RKO (cell line): ENCODE measurements at regions not wholly inside any gene's neighbourhood (a gene's known extent, or its start where the extent isn't known, plus 50 kb on each side); places are given as distances from the start of the nearest gene placed in this dataset.
"Not testable (repeated sequence)": the region's sequence is repeated elsewhere in the genome, so short reads cannot be mapped to it uniquely, and the experiment has no call there.

Source experiments
- DNase-seq: peaks from one replicate; pipeline ENCODE4 v3.0.0-alpha.2; 2016; ENCODE audit warnings: low spot score

DNA sequence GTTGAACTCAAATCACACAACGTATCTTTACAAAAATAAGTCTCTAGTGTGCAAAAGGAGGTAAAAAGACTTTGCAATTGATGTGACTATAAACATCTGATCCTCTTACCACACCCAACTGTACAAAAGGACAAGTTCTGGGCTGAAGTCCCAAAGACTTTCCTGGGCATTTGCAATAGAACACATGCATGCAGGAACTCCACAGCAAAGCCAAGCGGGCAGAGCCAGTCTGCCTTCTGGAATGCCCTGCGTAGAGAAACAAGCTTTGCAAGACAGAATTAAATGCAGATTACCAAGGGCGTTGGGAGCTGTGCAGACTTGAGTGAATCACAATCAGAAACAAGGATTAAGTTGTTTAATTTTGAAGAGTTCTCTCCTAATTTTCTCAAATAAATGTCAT lies 208.4 kb upstream of the ZNF521 start:
- no peak for DNase-seq

DNA sequence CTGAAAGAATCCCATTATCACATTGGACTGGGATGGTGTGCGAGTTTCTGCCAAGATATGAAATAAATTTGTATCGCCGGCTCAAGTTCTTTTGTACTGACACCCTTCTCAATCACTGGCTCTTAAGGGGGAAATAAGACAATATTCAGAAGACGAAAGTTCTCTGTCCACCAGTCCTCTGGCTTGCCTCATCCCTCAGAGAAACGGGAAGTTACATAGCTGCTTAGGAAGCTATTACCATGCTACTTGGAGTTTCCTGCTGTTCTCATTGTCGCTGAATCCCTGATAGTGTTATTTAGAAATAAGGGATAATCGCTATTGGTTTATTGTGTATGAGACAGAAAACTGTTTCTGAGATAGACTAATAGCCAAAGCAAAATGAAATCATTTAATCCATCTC lies 205.0 kb upstream of the ZNF521 start:
- DNase-seq: no peak

DNA sequence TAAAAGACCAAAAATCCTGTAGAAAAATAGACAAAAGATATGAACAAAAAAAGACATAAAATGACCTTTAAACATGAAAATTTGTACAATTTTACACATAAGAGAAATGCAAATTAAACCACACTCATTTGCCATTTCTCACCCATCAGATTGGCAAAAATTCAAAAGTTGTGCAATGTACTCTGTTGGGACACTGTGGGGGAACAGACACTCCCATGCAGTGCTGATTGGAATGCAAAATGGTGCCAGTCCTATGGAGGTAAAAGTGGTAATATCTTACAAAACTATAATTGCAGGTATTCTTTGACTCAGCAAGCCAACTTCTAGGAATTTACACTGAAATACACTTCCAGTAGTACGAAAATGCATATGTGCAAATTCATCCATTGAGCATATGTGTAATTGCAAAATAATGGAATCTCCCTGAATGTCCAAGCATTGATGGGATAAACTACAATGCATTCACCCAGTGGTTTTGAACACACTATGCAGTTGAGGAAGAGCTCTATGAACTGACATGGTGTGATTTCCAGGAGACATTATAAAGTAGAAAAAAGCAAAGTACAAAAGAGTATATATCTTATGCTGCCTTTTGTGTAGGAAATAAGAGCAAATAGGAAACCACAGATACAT lies 201.8 kb upstream of the ZNF521 start:
- DNase-seq: no peak

DNA sequence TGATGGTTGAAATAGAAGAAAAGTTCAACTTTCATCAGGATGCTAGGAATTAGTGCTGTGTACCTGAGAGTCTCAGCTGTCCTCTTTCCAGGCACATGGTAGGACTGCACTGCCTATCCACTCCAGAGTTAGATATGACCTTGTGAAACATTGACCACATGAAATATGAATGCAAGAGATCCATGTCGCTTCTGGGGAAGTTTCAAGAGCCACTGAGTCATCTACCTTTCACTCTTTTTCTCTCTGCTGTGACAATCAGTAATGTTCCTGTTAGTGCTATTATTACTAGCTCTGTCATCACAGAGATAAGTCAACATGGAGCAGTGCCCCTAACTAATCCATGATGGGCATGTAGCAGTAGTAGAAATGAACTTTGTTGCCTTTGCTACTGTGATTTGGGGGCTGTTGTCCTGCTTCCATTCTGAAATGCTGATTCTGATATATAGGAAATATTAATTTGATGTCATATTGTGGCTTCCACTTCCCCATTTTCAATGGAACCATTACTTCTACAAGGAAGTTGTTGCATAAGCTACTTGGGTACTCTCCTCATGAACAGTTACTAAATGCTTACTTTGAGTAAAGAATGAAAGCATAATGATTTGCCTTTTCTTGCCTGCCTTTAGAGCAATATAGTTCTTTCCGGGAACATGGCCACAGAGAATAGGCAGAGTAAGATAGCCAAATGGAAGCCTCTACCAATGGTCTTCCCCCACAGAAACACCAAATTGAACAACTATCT lies 192.8 kb upstream of the ZNF521 start:
- no peak for DNase-seq

DNA sequence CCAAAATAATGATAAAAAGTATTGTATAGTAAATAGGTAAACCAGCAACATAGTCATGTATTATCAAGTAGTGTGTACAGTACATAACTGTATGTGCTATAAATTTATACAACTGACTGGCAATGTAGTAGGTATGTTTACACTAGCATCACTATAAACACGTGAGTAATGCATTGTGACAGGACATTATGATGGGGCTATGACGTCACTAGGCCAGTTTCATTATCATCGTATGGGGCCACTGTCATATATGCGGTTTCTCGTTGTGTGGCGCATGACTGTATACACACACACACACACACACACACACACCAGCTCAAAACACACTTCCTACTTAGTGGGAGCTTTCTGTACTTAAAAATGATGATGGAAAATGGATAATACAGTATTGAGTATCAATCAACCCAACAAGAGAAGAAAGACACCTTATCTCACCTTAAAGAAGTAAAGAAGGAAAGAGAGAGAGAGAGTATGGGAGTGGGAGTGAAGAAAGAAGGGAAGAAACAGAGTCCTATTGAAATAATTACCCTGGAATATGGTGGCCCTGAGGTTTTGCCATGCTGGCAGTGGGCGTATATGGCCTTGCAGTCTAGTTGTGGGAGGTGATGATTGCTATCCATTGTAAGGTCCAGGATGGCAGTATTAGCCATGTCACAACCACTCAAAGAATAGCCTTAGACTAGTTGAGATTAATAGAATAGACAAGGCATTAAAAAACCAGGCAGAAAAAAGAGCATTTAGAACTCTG lies 186.4 kb upstream of the ZNF521 start:
- DNase-seq: peak; percentile 1

DNA sequence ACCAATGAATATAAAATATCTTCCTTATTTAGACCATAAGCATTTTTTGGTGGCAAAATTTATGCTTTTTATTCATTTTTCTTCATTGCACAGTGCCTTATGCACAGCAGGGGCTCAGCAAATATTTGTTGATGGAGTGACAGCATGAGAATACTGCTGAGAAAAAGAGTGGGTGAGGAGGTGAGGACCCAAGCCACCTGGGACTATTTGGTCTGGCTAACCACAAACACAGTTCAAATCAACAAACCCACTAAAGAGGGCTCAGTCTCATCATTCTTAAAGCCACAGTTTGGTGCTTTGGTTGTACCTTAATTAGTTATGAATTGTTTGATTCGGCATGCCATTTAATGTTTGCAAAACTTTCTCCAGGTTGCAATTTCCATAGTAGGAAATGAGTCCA lies 183.5 kb upstream of the ZNF521 start:
- DNase-seq: no peak

DNA sequence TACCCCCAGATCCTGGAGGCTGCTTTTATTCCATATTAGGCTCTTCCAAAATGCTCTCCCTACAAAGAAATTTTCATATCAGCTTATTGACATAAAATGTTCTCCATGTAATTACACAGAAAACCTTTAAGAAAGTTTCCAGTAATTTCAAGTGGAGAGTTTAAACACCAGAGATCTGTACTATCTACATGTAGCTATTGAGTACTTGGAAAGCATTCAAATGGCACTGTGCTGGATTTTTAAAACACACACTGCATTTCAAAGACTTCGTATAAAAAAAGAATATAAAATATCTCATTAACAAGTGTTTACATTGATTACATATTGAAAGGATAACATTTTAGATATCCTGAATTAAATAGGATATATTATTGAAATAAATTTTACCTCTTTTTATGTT lies 182.4 kb upstream of the ZNF521 start:
- DNase-seq: no peak

DNA sequence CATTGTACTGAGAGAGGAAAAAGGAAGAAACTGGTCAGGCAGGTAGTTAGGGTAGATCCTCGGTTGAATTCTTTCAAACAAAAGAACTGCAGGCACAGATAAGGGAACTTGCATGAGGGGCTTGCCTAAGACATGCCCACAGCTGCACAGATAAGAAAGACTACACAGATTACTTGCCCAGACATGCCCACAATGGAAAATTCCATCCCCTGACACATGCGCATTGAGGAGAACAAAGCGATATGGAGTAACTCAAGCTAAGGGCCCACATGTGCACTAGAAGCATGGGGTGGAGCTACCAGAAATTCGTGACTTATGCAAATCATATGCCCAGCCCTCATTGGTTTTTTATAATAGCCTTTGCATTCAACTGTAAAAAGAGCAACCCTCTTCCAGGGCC lies 181.3 kb upstream of the ZNF521 start:
- DNase-seq: no peak

DNA sequence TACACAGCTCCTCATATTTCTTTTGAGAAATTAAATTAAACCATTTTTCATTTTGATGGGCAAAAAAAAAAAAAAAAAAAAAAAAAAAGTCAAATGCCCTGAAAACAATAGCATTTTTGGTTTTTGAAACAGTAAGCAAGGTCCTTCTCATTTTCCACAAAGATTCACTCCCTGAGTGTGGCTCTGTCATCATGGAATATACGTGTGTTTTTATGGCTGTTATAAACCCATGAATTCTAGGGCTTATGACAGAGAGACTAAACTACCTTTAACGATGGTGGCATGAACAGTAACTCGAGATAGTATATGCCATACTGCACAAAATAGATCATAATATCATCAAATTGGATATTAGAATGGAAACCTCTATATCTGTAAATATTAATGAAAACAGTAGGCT lies 179.2 kb upstream of the ZNF521 start:
- no peak for DNase-seq

DNA sequence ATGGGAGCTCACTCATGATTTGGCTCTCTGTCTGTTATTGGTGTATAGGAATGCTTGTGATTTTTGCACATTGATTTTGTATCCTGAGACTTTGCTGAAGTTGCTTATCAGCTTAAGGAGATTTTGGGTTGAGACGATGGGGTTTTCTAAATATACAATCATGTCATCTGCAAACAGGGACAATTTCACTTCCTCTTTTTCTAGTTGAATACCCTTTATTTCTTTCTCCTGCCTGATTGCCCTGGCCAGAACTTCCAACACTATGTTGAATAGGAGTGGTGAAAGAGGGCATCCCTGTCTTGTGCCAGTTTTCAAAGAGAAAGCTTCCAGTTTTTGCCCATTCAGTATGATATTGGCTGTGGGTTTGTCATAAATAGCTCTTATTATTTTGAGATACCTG lies 173.8 kb upstream of the ZNF521 start:
- DNase-seq: not testable (repeated sequence)

DNA sequence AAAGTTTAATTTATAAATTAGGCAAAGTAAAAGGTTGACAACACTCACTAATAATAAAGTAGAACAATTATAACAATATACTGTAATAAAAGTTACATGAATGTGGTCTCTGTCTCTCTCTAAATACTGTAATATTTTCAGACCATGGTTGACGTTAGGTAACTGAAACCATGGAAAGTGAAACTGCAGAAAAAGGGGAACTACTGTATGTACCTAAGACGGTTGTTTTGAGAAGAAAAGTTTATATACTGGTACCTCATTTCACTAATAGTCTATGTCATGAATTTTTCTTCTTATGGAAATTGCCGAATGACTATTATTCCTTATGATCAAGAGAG lies 166.7 kb upstream of the ZNF521 start:
- DNase-seq: no peak

DNA sequence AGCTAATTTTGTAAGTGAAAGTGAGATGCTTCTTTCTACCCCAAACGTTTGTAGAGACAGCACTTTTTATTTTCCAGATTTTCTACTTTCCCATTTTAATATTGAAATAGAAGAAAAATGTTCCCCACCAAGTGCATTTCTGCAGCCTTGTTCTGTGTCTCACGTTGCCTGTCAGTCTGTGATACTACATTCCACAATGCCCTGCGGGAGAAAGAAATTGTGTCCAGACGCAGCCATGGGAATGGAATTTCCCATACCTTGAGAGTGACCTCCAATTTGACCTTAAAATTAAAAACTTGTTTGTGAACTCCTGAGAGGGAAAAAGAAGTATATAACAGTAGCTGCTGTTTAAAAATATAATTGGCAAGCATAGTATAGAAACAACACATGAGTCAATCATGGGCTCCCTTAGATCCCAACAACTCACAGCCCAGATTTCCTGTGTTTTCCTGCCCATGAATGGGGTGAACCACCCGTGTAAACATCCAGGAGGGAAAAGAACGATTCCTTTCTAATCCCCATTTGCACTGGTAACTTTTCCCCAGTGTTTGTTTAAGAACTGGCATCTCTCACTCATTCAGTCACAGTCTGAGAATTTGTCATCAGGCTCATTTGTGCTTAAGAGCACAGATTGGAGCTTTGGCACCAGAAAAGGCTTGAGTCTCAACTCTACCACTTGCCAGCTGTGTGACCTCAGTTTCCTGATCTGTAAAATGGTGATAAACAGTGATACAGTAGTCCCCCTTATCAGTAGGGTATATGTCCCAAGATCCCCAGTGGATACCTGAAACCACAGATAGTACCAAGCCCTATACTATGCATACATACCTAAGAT lies 166.1 kb upstream of the ZNF521 start:
- no peak for DNase-seq

DNA sequence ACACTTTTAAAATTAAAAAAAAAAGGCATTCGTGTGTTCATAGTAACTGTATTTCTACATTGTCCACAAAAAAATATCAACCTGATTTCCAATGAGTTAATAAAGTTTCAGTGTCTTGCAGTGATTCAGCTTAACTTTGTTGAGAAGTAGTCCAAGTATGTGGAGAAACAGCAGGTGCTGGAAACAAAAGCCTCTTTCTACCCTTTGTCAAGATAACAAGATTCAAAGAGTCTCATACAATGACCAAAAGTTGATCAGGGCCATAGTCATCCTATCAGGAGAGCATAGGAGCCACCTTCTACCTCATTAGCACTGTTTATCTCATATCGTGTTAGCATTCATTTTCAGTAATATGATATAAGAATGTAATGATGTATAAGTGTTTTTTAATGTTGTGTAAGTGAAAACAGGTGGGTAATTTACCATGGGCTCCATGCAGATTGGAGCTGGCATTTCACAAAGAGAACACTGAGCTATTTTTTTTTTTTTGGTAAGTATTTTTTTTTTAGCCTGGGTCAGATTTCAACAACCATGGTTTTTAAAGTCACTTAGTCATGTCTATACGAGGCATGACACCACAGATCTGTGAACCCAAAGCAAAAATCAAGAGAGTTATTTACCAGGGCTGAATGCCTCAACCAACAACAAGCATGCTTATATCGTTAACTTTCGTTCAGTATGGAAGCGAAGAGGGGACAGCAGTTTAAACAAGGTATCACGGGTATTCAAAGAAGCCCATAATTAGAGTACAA lies 165.0 kb upstream of the ZNF521 start:
- DNase-seq: no peak

DNA sequence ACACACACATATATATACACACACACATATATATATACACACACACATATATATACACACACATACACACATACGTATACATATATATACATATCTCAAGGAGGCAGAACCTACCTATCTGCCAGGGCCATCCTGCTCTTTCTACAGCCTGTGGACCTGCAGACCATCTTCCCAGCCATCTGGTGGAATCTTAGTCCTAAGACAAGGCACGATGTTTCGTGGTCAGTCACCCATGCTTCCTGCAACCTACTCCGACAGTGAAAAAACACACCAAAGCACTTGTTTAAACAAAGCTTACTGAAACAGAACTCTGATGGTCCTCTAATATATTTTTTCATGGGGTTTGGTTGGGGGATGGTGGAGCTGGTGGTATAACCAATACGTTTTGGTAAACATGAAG lies 164.2 kb upstream of the ZNF521 start:
- DNase-seq: no peak

DNA sequence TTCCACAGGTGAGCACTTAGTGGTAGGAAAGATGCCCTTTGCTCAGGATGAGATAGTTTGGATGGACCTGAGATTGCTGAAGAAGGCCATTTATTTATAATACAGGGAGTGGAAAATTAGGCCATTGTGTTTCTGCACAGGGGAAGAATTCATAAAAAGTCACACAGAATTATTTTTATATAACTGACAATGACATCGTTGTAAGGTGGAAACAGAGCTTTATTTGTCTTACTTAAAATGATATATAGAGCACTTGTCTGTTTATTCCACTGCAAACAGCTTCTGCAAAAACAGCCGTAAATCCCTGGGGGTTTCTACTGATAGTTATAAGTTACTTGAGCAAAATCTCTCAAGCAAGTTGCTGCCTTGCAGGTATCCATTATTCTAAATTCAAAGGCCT lies 158.1 kb upstream of the ZNF521 start:
- no peak for DNase-seq

DNA sequence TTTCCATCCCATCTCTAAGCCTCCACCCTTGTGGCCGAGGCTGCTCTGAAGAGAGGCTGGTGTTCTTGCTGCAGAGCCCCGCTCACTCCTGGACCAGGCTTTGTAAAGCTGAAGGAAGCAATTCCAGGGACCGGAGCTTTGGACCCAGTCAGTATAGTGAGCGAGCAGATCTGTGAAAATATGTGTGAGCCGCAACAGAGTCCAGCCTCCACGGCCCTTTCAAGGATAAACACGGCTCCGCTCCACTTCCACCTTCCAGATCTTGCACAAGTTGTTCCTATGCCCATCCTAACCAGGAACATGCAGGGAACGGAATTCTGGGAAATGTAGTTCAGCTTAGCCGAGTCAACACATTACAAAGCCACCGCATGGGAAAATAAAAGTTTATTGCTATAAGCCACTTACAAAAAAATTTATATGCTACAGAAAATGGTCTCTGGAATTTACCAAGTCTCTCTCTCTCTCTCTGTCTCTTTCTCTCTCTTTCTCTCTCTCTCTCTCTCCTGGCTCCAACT lies 151.7 kb upstream of the ZNF521 start:
- no peak for DNase-seq

DNA sequence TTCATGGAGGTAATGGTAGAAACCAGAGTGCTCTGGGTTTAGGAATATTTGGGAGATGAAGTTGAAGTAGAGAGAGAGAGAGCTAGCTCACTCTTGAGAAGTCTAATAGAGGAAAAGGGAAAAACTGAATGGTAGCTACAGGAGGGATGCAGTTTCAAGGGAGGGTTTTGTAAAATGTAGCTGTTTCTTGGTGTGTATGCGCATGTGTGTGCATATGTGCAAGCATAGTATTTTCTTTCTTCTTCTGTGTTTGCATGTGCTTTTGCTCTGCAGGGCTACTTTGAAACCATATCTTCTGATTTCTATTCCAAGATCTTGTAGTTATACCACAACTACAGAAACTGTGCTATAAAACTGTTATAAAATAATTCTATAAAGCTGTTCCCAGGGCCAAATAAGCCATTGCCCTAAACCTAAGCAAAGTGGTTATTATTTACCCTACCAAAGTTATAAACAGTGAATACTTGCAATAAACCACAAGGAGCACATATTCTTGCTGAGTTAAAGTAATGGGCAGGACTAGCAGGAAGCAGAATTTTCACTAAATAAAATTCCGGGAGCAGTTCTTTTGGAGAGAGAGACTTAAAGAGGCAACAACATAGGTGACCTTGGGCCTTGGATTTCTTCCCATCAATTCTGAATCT lies 145.3 kb upstream of the ZNF521 start:
- DNase-seq: no peak

DNA sequence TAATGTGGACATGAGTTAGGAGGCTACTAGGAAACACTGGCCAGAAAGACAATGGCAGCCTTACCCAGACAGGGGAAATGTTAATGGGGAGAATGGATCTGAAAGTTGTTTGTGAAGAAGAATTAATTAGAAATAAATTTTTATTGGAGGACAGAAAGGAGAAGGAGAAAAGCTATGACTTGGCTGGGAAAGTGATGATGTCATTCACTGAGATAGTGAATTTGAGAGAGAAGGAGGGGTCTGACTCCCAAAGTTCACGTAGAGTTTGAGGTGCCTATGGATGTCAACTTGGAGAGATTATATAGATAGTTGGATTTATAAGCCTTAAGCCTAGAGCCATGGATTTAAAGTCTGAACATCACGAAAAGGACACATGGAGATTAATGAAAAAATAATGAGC lies 144.6 kb upstream of the ZNF521 start:
- no peak for DNase-seq

DNA sequence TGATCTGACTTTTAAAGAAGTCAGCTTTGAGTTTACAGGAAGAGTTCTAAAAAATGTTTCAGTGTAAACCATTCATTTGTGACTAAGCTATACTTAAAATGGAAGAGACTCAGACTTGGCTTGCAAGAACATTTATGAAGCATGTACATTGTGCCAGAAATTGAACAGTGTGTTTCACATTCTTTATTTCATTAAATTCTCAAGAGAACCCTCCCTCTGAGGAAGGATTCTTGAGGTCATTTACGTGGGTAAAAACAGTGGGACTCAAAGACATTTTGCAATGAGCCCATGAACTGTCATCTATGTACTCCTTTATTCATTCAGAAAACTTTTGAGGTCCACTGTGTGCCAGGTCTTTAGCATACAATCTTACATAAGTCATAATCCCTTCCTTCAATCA lies 143.6 kb upstream of the ZNF521 start:
- no peak for DNase-seq

DNA sequence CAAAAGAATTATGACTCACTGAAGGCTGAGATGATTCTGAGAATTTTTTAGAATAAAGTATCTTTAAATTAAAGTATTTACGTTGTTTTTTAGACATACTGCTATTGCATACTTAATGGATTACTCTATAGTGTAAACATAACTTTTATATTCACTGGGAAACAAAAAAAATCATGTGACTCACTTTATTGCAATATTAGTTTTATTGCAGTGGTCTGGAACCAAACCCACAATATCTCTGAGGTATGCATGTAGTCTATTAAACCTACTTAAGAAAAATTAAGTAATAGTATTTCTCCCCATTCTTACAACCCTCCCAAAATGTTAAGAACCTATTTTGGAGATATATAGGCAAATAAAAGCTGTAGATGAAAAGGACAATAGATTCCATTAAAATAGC lies 142.9 kb upstream of the ZNF521 start:
- no peak for DNase-seq

DNA sequence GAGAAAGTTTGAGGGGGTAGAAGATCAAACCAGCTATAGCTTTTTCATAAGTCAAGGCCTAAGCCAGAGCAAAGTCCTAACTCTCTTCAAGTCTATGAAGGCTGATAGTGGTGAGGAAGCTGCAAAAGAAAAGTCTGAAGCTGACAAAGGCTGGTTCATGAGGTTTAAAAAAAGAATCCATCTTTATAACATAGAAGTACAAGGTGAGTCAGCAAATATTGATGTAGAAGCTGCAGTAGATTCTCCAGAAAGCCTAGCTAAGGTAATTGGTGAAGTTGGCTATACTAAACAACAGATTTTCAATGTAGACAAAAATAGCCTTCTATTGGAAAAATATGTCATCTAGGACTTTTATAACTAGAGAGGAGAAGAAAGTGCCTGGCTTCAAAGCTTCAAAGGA lies 141.4 kb upstream of the ZNF521 start:
- no peak for DNase-seq
